MV-4-11 (cell line): ENCODE measurements at regions not wholly inside any gene's neighbourhood (a gene's known extent, or its start where the extent isn't known, plus 50 kb on each side); places are given as distances from the start of the nearest gene placed in this dataset.
"Not testable (repeated sequence)": the region's sequence is repeated elsewhere in the genome, so short reads cannot be mapped to it uniquely, and the experiment has no call there.

Experiments
- DNase-seq: peaks from one replicate; lab custom pipeline; 2025; lab: John Stamatoyannopoulos, UW

- peak; percentile 14 for DNase-seq
Observed at GRCh38 chr16:61002479-61003204, 1033.6 kb downstream of the CDH8 start.

GRCh38 chr16:60991886-60992285 is 1044.4 kb downstream of the CDH8 start:
- DNase-seq: no peak

GRCh38 chr16:60989592-60989991 is 1046.6 kb downstream of the CDH8 start:
- no peak for DNase-seq

- no peak for DNase-seq
Observed at GRCh38 chr16:60979119-60979518, 1057.1 kb downstream of the CDH8 start.

- DNase-seq: no peak
Observed at GRCh38 chr16:60949800-60950199, 1086.4 kb downstream of the CDH8 start.

GRCh38 chr16:60945225-60945624 is 1091.0 kb downstream of the CDH8 start:
- DNase-seq: peak; percentile 10

- DNase-seq: not testable (repeated sequence)
Observed at GRCh38 chr16:60936189-60936588, 1100.0 kb downstream of the CDH8 start.

- no peak for DNase-seq
Observed at GRCh38 chr16:60932600-60932999, 1103.6 kb downstream of the CDH8 start.

- no peak for DNase-seq
Observed at GRCh38 chr16:60930291-60930690, 1105.9 kb downstream of the CDH8 start.

- no peak for DNase-seq
Observed at GRCh38 chr16:60922920-60923319, 1113.3 kb downstream of the CDH8 start.

- no peak for DNase-seq
Observed at GRCh38 chr16:60914334-60914733, 1121.9 kb downstream of the CDH8 start.

GRCh38 chr16:60907645-60908044 is 1128.6 kb downstream of the CDH8 start:
- DNase-seq: no peak

- DNase-seq: no peak
Observed at GRCh38 chr16:60905811-60906210, 1130.4 kb downstream of the CDH8 start.

GRCh38 chr16:60902114-60902513 is 1134.1 kb downstream of the CDH8 start:
- DNase-seq: no peak

- DNase-seq: peak; percentile 6
Observed at GRCh38 chr16:60882816-60883215, 1153.4 kb downstream of the CDH8 start.

GRCh38 chr16:60852635-60853034 is 1183.6 kb downstream of the CDH8 start:
- no peak for DNase-seq

- no peak for DNase-seq
Observed at GRCh38 chr16:60821661-60822060, 1214.6 kb downstream of the CDH8 start.

- DNase-seq: no peak
Observed at GRCh38 chr16:60820361-60820760, 1215.9 kb downstream of the CDH8 start.

GRCh38 chr16:60818465-60818864 is 1217.8 kb downstream of the CDH8 start:
- DNase-seq: no peak

GRCh38 chr16:60816461-60816860 is 1219.8 kb downstream of the CDH8 start:
- DNase-seq: no peak

- no peak for DNase-seq
Observed at GRCh38 chr16:60815865-60816264, 1220.4 kb downstream of the CDH8 start.

- no peak for DNase-seq
Observed at GRCh38 chr16:60815033-60815432, 1221.2 kb downstream of the CDH8 start.

GRCh38 chr16:60811657-60812056 is 1224.6 kb downstream of the CDH8 start:
- DNase-seq: no peak

- no peak for DNase-seq
Observed at GRCh38 chr16:60811051-60811608, 1225.1 kb downstream of the CDH8 start.
